PC-9 (cell line): ENCODE measurements at regions not wholly inside any gene's neighbourhood (a gene's known extent, or its start where the extent isn't known, plus 50 kb on each side); places are given as distances from the start of the nearest gene placed in this dataset.

Experiments
- BruUV-seq: library from RNA; stranded (reverse); fragments of 400-500 nt; replicated peaks from 2 replicates; lab custom pipeline; 2021; lab: Mats Ljungman, UMichigan
- CTCF ChIA-PET: fragments of 300-600 bp; sonication (Branson Sonifier 250); formaldehyde crosslinking; loops from one replicate; lab custom pipeline; 2022; ENCODE audit warnings: antibody characterized with exemption; lab: Charles Lee
- POLR2A ChIA-PET: fragments of 300-600 bp; sonication (Branson Sonifier 250); formaldehyde crosslinking; loops from one replicate; lab custom pipeline; 2022; ENCODE audit warnings: antibody characterized with exemption; ENCODE audit not compliant: unreplicated experiment; lab: Charles Lee
- DNase-seq, 2 experiments: peaks; one replicate each; pipeline versions ENCODE4 v3.0.0 to v3.0.0-alpha.2; 2015 to 2022; ENCODE audit warnings: mixed read lengths in 1 of 2
- H2AFZ ChIP-seq: fragments of 200-600 bp; sonication (generic); 2 replicates; pipeline ENCODE4 v1.8.1; 2017; ENCODE audit warnings: antibody characterized with exemption
- H3F3A ChIP-seq: fragments of 200-600 bp; sonication (generic); 2 replicates; pipeline ENCODE4 v1.8.1; 2017; ENCODE audit warnings: antibody characterized with exemption, mild to moderate bottlenecking, low read depth; ENCODE audit not compliant: insufficient read depth
- H3K27ac ChIP-seq: fragments of 200-600 bp; sonication (generic); 2 replicates; pipeline ENCODE4 v1.6.1; 2016; ENCODE audit warnings: mixed run types
- H3K27me3 ChIP-seq: fragments of 200-600 bp; sonication (generic); 2 replicates; pipeline ENCODE4 v1.6.1; 2016; ENCODE audit warnings: low read depth, mixed run types; ENCODE audit not compliant: insufficient read depth
- H3K36me3 ChIP-seq: fragments of 200-600 bp; sonication (generic); 2 replicates; pipeline ENCODE4 v1.6.1; 2016; ENCODE audit warnings: low read depth, mixed run types
- H3K4me1 ChIP-seq: fragments of 200-600 bp; sonication (generic); replicated peaks from 2 replicates; pipeline ENCODE4 v1.6.1; 2016; ENCODE audit warnings: mixed run types; ENCODE audit not compliant: insufficient read depth
- H3K4me2 ChIP-seq: fragments of 200-600 bp; sonication (generic); 2 replicates; pipeline ENCODE4 v1.6.1; 2017; ENCODE audit warnings: mixed run types
- H3K4me3 ChIP-seq: fragments of 200-600 bp; sonication (generic); 2 replicates; pipeline ENCODE4 v1.6.1; 2016; ENCODE audit warnings: mixed run types
- H3K79me2 ChIP-seq: fragments of 200-600 bp; sonication (generic); 2 replicates; pipeline ENCODE4 v1.6.1; 2017; ENCODE audit warnings: low read depth, mixed run types
- H3K9me2 ChIP-seq: fragments of 200-600 bp; sonication (generic); 2 replicates; pipeline ENCODE4 v1.8.1; 2017; ENCODE audit warnings: mild to moderate bottlenecking; ENCODE audit not compliant: insufficient read depth
- H3K9me3 ChIP-seq: fragments of 200-600 bp; sonication (generic); 2 replicates; pipeline ENCODE4 v1.8.1; 2016; ENCODE audit warnings: low read depth; ENCODE audit not compliant: insufficient read depth
- H4K20me1 ChIP-seq: fragments of 200-600 bp; sonication (generic); 2 replicates; pipeline ENCODE4 v1.8.1; 2017; ENCODE audit not compliant: insufficient read depth
- CTCF ChIP-seq: fragments of 200-600 bp; sonication (generic); conservative IDR thresholded peaks from 2 replicates; pipeline ENCODE4 v1.6.1; 2017; ENCODE audit warnings: mixed run types, antibody characterized with exemption, mild to moderate bottlenecking, moderate library complexity
- EZH2 ChIP-seq: fragments of 200-600 bp; sonication (generic); IDR thresholded peaks from 2 replicates; pipeline ENCODE4 v1.8.0; 2017; ENCODE audit warnings: antibody characterized with exemption, low read depth
- intact Hi-C: fragments of 100-400 bp; cut with micrococcal nuclease; formaldehyde crosslinking; loops from one replicate; pipeline ENCODE4 v1.10.0; 2022; ENCODE audit not compliant: unreplicated experiment

GRCh38 chr11:15536438-15536837 lies 421.7 kb downstream of the INSC start:
- no peak for DNase-seq
- H3K27ac ChIP-seq = no peak overlapping the region
- H3K79me2 ChIP-seq = no peaks in the 10 kb centered on the region
- H3K4me1 ChIP-seq = no peaks in the 10 kb centered on the region
- ChIA-PET POLR2A (interaction anchor here (0.7 kb wide), 1 partner anchor 32 kb away, joined by 7 read pairs; no protein-coding TSS in a partner anchor), CTCF (no interaction called here)
- intact Hi-C loops = no loop called here
- no peaks in the 10 kb centered on the region for H3K9me3 ChIP-seq
- H3K36me3 ChIP-seq = no peaks in the 10 kb centered on the region
- H3K4me3 ChIP-seq = no peak overlapping the region
- no TSS peak for BruUV-seq
- TF ChIP-seq CTCF (no peak), EZH2 (no peak)
- no peaks in the 10 kb centered on the region for H3K9me2 ChIP-seq
- H3K27me3 ChIP-seq = no peaks in the 10 kb centered on the region
- no peak overlapping the region for H2AFZ ChIP-seq
- no peak overlapping the region for H3K4me2 ChIP-seq
- H4K20me1 ChIP-seq = no peaks in the 10 kb centered on the region
- H3F3A ChIP-seq = no peaks in the 10 kb centered on the region

- no peaks in the 10 kb centered on the region for H3K9me2 ChIP-seq
- no peaks in the 10 kb centered on the region for H3K79me2 ChIP-seq
- no peak overlapping the region for H3K4me3 ChIP-seq
- no peak overlapping the region for H3K27ac ChIP-seq
- no peaks in the 10 kb centered on the region for H3K27me3 ChIP-seq
- TF ChIP-seq CTCF (no peak), EZH2 (no peak)
- no peaks in the 10 kb centered on the region for H3K36me3 ChIP-seq
- no peak for DNase-seq
- no TSS peak for BruUV-seq
- CTCF ChIA-PET = no interaction called here
- no peak overlapping the region for H2AFZ ChIP-seq
- H3F3A ChIP-seq = no peaks in the 10 kb centered on the region
- H3K4me1 ChIP-seq = no peaks in the 10 kb centered on the region
- intact Hi-C loops = no loop called here
- no peaks in the 10 kb centered on the region for H3K9me3 ChIP-seq
- POLR2A ChIA-PET = no interaction called here
- H4K20me1 ChIP-seq = no peaks in the 10 kb centered on the region
- H3K4me2 ChIP-seq = no peak overlapping the region
These were observed 424.9 kb downstream of the INSC start for GRCh38 chr11:15539645-15540044.

GRCh38 chr11:15541079-15541478 lies 426.4 kb downstream of the INSC start:
- DNase-seq = no peak
- BruUV-seq = no TSS peak
- Histone ChIP-seq H3K27me3 (no peaks in the 10 kb centered on the region), H3K9me2 (no peaks in the 10 kb centered on the region), H3F3A (no peaks in the 10 kb centered on the region), H4K20me1 (no peaks in the 10 kb centered on the region), H3K79me2 (no peaks in the 10 kb centered on the region), H3K36me3 (no peaks in the 10 kb centered on the region), H3K27ac (no peak overlapping the region), H3K4me3 (no peak overlapping the region), H2AFZ (no peak overlapping the region), H3K4me2 (no peak overlapping the region), H3K9me3 (no peaks in the 10 kb centered on the region), H3K4me1 (no peaks in the 10 kb centered on the region)
- intact Hi-C loops = no loop called here
- TF ChIP-seq EZH2 (no peak), CTCF (no peak)
- ChIA-PET POLR2A (no interaction called here), CTCF (no interaction called here)
